ENCODE measurements at regions not wholly inside any gene's neighbourhood (a gene's known extent, or its start where the extent isn't known, plus 50 kb on each side); places are given as distances from the start of the nearest gene placed in this dataset.

GRCh38 chr1:195580988-195581387, 1027.3 kb downstream of the KCNT2 start:
- POLR2A ChIA-PET, result no interaction called here
- no peak for DNase-seq
- Mint-ChIP-seq H3K27me3 (no peaks in the 10 kb centered on the region), H3K4me1 (no peaks in the 10 kb centered on the region), H3K36me3 (ENCODE audit: low read depth) (no peaks in the 10 kb centered on the region), H3K4me3 (no peak overlapping the region), H3K9me3 (no peaks in the 10 kb centered on the region), H3K27ac (no peak overlapping the region)
- CTCF ChIA-PET, result no interaction called here

GRCh38 chr1:195577748-195578147, 1030.5 kb downstream of the KCNT2 start:
- ChIA-PET CTCF (no interaction called here), POLR2A (no interaction called here)
- Mint-ChIP-seq H3K9me3 (no peaks in the 10 kb centered on the region), H3K4me3 (no peak overlapping the region), H3K4me1 (no peaks in the 10 kb centered on the region), H3K36me3 (ENCODE audit: low read depth) (no peaks in the 10 kb centered on the region), H3K27ac (no peak overlapping the region), H3K27me3 (no peaks in the 10 kb centered on the region)
- DNase-seq, result no peak

GRCh38 chr1:195576641-195577040, 1031.6 kb downstream of the KCNT2 start:
- Mint-ChIP-seq H3K27me3 (no peaks in the 10 kb centered on the region), H3K4me3 (no peak overlapping the region), H3K9me3 (no peaks in the 10 kb centered on the region), H3K4me1 (no peaks in the 10 kb centered on the region), H3K27ac (no peak overlapping the region), H3K36me3 (ENCODE audit: low read depth) (no peaks in the 10 kb centered on the region)
- no peak for DNase-seq
- ChIA-PET CTCF (no interaction called here), POLR2A (no interaction called here)

GRCh38 chr1:195574511-195574910, 1033.7 kb downstream of the KCNT2 start:
- no peaks in the 10 kb centered on the region for H3K9me3 Mint-ChIP-seq
- H3K36me3 Mint-ChIP-seq (ENCODE audit: low read depth), result no peaks in the 10 kb centered on the region
- no peaks in the 10 kb centered on the region for H3K27me3 Mint-ChIP-seq
- H3K4me3 Mint-ChIP-seq, result no peak overlapping the region
- ChIA-PET CTCF (no interaction called here), POLR2A (no interaction called here)
- no peak for DNase-seq
- no peaks in the 10 kb centered on the region for H3K4me1 Mint-ChIP-seq
- no peak overlapping the region for H3K27ac Mint-ChIP-seq

- no peak for DNase-seq
- ChIA-PET CTCF (no interaction called here), POLR2A (no interaction called here)
- H3K36me3 Mint-ChIP-seq (ENCODE audit: low read depth), result no peaks in the 10 kb centered on the region
- no peak overlapping the region for H3K27ac Mint-ChIP-seq
- no peaks in the 10 kb centered on the region for H3K4me1 Mint-ChIP-seq
- H3K27me3 Mint-ChIP-seq, result no peaks in the 10 kb centered on the region
- no peaks in the 10 kb centered on the region for H3K9me3 Mint-ChIP-seq
- H3K4me3 Mint-ChIP-seq, result no peak overlapping the region
These were observed 1038.3 kb downstream of the KCNT2 start for GRCh38 chr1:195569934-195570333.

- no peak overlapping the region for H3K27ac Mint-ChIP-seq
- H3K36me3 Mint-ChIP-seq (ENCODE audit: low read depth), result no peaks in the 10 kb centered on the region
- no peak overlapping the region for H3K4me3 Mint-ChIP-seq
- H3K4me1 Mint-ChIP-seq, result no peaks in the 10 kb centered on the region
- ChIA-PET POLR2A (no interaction called here), CTCF (no interaction called here)
- no peaks in the 10 kb centered on the region for H3K9me3 Mint-ChIP-seq
- DNase-seq, result no peak
- H3K27me3 Mint-ChIP-seq, result no peaks in the 10 kb centered on the region
These were observed 1039.9 kb downstream of the KCNT2 start for GRCh38 chr1:195568389-195568788.

- no peaks in the 10 kb centered on the region for H3K4me1 Mint-ChIP-seq
- no peaks in the 10 kb centered on the region for H3K27me3 Mint-ChIP-seq
- H3K9me3 Mint-ChIP-seq, result peaks cover 4% of the 10 kb centered on the region
- no peaks in the 10 kb centered on the region for H3K36me3 Mint-ChIP-seq (ENCODE audit: low read depth)
- no peak overlapping the region for H3K4me3 Mint-ChIP-seq
- POLR2A ChIA-PET, result no interaction called here
- CTCF ChIA-PET, result no interaction called here
- DNase-seq, result no peak
- no peak overlapping the region for H3K27ac Mint-ChIP-seq
These were observed 1046.2 kb downstream of the KCNT2 start for GRCh38 chr1:195562074-195562473.

GRCh38 chr1:195550071-195550862, 1058.0 kb downstream of the KCNT2 start:
- H3K9me3 Mint-ChIP-seq, result no peaks in the 10 kb centered on the region
- CTCF ChIA-PET, result no interaction called here

GRCh38 chr1:195530961-195531360, 1077.3 kb downstream of the KCNT2 start:
- DNase-seq, result no peak
- POLR2A ChIA-PET, result no interaction called here
- H3K4me1 Mint-ChIP-seq, result no peaks in the 10 kb centered on the region
- no peaks in the 10 kb centered on the region for H3K27me3 Mint-ChIP-seq
- H3K36me3 Mint-ChIP-seq (ENCODE audit: low read depth), result no peaks in the 10 kb centered on the region
- no peak overlapping the region for H3K4me3 Mint-ChIP-seq
- CTCF ChIA-PET, result no interaction called here
- H3K27ac Mint-ChIP-seq, result no peak overlapping the region
- H3K9me3 Mint-ChIP-seq, result no peaks in the 10 kb centered on the region

More at GRCh38 chr1:195550071-195550862, 1058.0 kb downstream of the KCNT2 start:
- no peak for DNase-seq
- Mint-ChIP-seq H3K27me3 (no peaks in the 10 kb centered on the region), H3K27ac (no peak overlapping the region), H3K4me1 (no peaks in the 10 kb centered on the region), H3K4me3 (no peak overlapping the region), H3K36me3 (ENCODE audit: low read depth) (no peaks in the 10 kb centered on the region)
- POLR2A ChIA-PET, result no interaction called here

GRCh38 chr1:195529881-195530280, 1078.4 kb downstream of the KCNT2 start:
- ChIA-PET POLR2A (no interaction called here), CTCF (no interaction called here)
- no peak for DNase-seq
- Mint-ChIP-seq H3K27me3 (no peaks in the 10 kb centered on the region), H3K9me3 (no peaks in the 10 kb centered on the region), H3K36me3 (ENCODE audit: low read depth) (no peaks in the 10 kb centered on the region), H3K27ac (no peak overlapping the region), H3K4me1 (no peaks in the 10 kb centered on the region), H3K4me3 (no peak overlapping the region)

- DNase-seq, result no peak
- H3K27ac Mint-ChIP-seq, result no peak overlapping the region
- no peak overlapping the region for H3K4me3 Mint-ChIP-seq
- H3K4me1 Mint-ChIP-seq, result no peaks in the 10 kb centered on the region
- ChIA-PET POLR2A (no interaction called here), CTCF (no interaction called here)
- H3K9me3 Mint-ChIP-seq, result no peaks in the 10 kb centered on the region
- no peaks in the 10 kb centered on the region for H3K27me3 Mint-ChIP-seq
- no peaks in the 10 kb centered on the region for H3K36me3 Mint-ChIP-seq (ENCODE audit: low read depth)
These were observed 1087.5 kb downstream of the KCNT2 start for GRCh38 chr1:195520757-195521156.

- ChIA-PET CTCF (no interaction called here), POLR2A (no interaction called here)
- DNase-seq, result no peak
- H3K4me1 Mint-ChIP-seq, result no peaks in the 10 kb centered on the region
- no peaks in the 10 kb centered on the region for H3K9me3 Mint-ChIP-seq
- no peak overlapping the region for H3K27ac Mint-ChIP-seq
- H3K27me3 Mint-ChIP-seq, result no peaks in the 10 kb centered on the region
- H3K36me3 Mint-ChIP-seq (ENCODE audit: low read depth), result no peaks in the 10 kb centered on the region
- H3K4me3 Mint-ChIP-seq, result no peak overlapping the region
These were observed 1092.2 kb downstream of the KCNT2 start for GRCh38 chr1:195516036-195516435.

- H3K4me3 Mint-ChIP-seq, result no peak overlapping the region
- no peaks in the 10 kb centered on the region for H3K36me3 Mint-ChIP-seq (ENCODE audit: low read depth)
- ChIA-PET POLR2A (no interaction called here), CTCF (no interaction called here)
- DNase-seq, result no peak
- H3K4me1 Mint-ChIP-seq, result no peaks in the 10 kb centered on the region
- H3K27me3 Mint-ChIP-seq, result no peaks in the 10 kb centered on the region
- no peaks in the 10 kb centered on the region for H3K9me3 Mint-ChIP-seq
- H3K27ac Mint-ChIP-seq, result no peak overlapping the region
These were observed 1096.7 kb downstream of the KCNT2 start for GRCh38 chr1:195511501-195511900.

- H3K4me3 Mint-ChIP-seq, result no peak overlapping the region
- CTCF ChIA-PET, result no interaction called here
These were observed 1107.1 kb downstream of the KCNT2 start for GRCh38 chr1:195501118-195501517.

More at GRCh38 chr1:195501118-195501517, 1107.1 kb downstream of the KCNT2 start:
- H3K4me1 Mint-ChIP-seq, result no peaks in the 10 kb centered on the region
- H3K27me3 Mint-ChIP-seq, result no peaks in the 10 kb centered on the region
- H3K9me3 Mint-ChIP-seq, result no peaks in the 10 kb centered on the region
- H3K27ac Mint-ChIP-seq, result no peak overlapping the region
- no peaks in the 10 kb centered on the region for H3K36me3 Mint-ChIP-seq (ENCODE audit: low read depth)
- no peak for DNase-seq
- POLR2A ChIA-PET, result no interaction called here
